GM12864 (cell line): ENCODE measurements at regions not wholly inside any gene's neighbourhood (a gene's known extent, or its start where the extent isn't known, plus 50 kb on each side); places are given as distances from the start of the nearest gene placed in this dataset.

Experiments
- DNase-seq: peaks from one replicate; pipeline ENCODE4 v3.0.0-alpha.2; 2011; ENCODE audit warnings: low read depth
- H3K4me3 ChIP-seq: 2 replicates; pipeline ENCODE4 v1.5.1; 2011; ENCODE audit warnings: mild to moderate bottlenecking, low read depth, low read length, control low read depth
- TF ChIP-seq, protein P1 (sequence below): IDR thresholded peaks from 2 replicates; pipeline ENCODE4 v1.5.1; 2011; ENCODE audit warnings: low read depth, mild to moderate bottlenecking, moderate library complexity, low read length, control low read depth, inconsistent platforms; ENCODE audit errors: missing control alignments

DNA sequence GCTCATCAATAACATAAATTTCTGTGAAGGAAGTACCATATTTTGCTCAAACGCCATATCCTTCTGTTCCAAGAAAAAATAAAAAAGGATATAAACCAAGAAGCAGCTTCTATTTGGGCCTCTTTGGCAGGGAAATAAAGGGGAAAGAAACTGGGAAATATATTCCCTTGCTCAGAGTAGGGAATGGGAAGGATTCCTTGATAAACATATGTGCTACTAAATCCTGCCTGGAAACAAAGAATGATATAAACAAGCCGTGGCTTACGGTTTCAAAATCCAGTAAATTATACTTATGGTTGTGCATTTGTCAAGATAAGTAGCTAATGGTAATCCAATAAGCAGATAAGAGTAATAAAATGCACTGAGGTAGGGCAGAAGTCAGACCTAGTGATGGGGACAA, 481.6 kb downstream of the NTRK2 start:
- DNase-seq: no peak
- TF ChIP-seq, protein P1, sequence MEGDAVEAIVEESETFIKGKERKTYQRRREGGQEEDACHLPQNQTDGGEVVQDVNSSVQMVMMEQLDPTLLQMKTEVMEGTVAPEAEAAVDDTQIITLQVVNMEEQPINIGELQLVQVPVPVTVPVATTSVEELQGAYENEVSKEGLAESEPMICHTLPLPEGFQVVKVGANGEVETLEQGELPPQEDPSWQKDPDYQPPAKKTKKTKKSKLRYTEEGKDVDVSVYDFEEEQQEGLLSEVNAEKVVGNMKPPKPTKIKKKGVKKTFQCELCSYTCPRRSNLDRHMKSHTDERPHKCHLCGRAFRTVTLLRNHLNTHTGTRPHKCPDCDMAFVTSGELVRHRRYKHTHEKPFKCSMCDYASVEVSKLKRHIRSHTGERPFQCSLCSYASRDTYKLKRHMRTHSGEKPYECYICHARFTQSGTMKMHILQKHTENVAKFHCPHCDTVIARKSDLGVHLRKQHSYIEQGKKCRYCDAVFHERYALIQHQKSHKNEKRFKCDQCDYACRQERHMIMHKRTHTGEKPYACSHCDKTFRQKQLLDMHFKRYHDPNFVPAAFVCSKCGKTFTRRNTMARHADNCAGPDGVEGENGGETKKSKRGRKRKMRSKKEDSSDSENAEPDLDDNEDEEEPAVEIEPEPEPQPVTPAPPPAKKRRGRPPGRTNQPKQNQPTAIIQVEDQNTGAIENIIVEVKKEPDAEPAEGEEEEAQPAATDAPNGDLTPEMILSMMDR: no peak
- no peak overlapping the region for H3K4me3 ChIP-seq

GRCh38 chr9:85147046-85147640, 477.6 kb downstream of the NTRK2 start:
- H3K4me3 ChIP-seq: no peak overlapping the region
- TF ChIP-seq, protein P1: no peak
- no peak for DNase-seq

DNA sequence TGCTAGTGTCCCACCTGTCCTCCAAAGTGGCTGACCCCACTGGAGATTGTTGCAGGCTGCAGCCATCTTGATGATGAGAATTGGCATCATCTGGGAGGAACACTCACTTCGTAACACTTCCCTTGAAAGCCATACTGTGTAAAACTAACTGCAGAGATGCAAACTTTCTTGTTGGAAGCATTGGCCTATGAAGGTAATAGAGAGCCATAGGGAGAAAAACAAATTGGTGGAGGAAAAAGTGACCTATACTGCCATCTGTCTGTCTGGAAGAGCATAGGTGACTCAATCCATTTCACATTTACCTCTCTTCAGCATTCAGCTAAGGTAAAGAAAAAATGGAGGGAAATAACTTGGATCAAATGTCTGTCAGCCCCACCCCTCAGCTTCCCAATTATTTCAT, 473.4 kb downstream of the NTRK2 start:
- no peak overlapping the region for H3K4me3 ChIP-seq
- TF ChIP-seq, protein P1: peak; percentile 69
- DNase-seq: no peak

DNA sequence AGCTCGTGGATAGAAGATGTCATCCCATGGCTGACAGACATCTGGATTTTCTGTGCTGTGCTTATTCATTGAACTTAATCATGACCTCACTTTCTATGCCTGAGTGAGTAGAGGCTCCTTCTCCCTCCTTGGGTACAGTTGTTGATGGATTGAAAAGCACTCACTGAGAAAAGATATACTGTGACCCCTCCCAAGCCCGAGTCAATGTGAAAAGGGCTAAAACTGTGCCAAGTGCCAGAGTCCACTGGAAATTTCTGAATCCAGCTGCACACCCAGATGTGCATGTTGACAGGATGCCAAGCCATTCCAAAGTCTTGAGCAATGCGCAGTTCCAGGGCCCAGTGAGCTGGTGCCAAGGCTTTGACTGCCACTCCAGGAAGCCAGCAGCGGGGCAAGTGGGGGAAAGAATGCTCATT, 473.0 kb downstream of the NTRK2 start:
- DNase-seq: no peak
- TF ChIP-seq, protein P1: no peak
- no peak overlapping the region for H3K4me3 ChIP-seq

- H3K4me3 ChIP-seq: no peak overlapping the region
- no peak for DNase-seq
Observed at GRCh38 chr9:85137696-85138095, 468.2 kb downstream of the NTRK2 start.

GRCh38 chr9:85136987-85137386, 467.5 kb downstream of the NTRK2 start:
- DNase-seq: no peak
- TF ChIP-seq, protein P1: no peak
- no peak overlapping the region for H3K4me3 ChIP-seq

More at GRCh38 chr9:85137696-85138095, 468.2 kb downstream of the NTRK2 start:
- TF ChIP-seq, protein P1: no peak

DNA sequence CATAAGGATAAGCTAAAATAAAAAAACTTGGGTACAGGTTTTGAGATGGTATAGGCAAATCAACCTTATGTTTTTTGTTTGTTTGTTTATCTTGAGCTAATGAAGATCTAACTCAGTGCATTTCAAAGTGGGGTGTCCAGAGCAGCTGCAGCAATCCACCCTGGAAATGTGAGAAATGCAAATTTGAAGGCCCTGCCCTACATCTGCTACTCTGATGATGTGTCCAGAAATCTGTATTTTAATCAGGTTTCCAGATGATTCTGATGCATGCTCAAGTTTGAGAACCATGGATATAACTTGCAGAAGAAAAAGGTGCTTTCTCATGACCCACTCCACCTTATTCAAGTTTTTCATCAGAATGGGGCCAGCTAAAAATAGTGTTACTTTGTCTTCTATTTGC, 467.0 kb downstream of the NTRK2 start:
- H3K4me3 ChIP-seq: no peak overlapping the region
- DNase-seq: no peak
- TF ChIP-seq, protein P1: no peak
